Small intestine (tissue), 7 donors: ENCODE measurements at regions not wholly inside any gene's neighbourhood (a gene's known extent, or its start where the extent isn't known, plus 50 kb on each side); places are given as distances from the start of the nearest gene placed in this dataset.

ENCODE experiments used
- DNase-seq, 2 donors: peaks; one replicate each; pipeline versions ENCODE4 v3.0.0 to v3.0.0-alpha.2; 2013
- FAIRE-seq: peaks from 2 replicates; lab custom pipeline; 2012; peaks lifted over from hg19 to GRCh38; lab: Jason Lieb, UNC
- H3K27ac ChIP-seq, 3 donors: one replicate each; pipeline ENCODE4 v1.5.1; 2013; ENCODE audit warnings: low read length in 2 of 3, mild to moderate bottlenecking in 2 of 3, control low read depth in 1 of 3, inconsistent platforms in 1 of 3, low read depth in 1 of 3, moderate library complexity in 1 of 3
- H3K27me3 ChIP-seq, 3 donors: one replicate each; pipeline ENCODE4 v1.6.1; 2013; ENCODE audit warnings: low read length in 3 of 3, inconsistent platforms in 1 of 3; ENCODE audit not compliant: control insufficient read depth in 3 of 3, insufficient read depth in 3 of 3
- H3K36me3 ChIP-seq, 3 donors: one replicate each; pipeline ENCODE4 v1.6.1; 2013; ENCODE audit warnings: low read length in 3 of 3, inconsistent platforms in 1 of 3, low read depth in 1 of 3, mild to moderate bottlenecking in 1 of 3, moderate library complexity in 1 of 3; ENCODE audit not compliant: control insufficient read depth in 3 of 3, insufficient read depth in 2 of 3
- H3K4me1 ChIP-seq, 3 donors: one replicate each; pipeline ENCODE4 v1.6.1; 2013; ENCODE audit warnings: low read length in 2 of 3, inconsistent platforms in 1 of 3, low read depth in 1 of 3, mild to moderate bottlenecking in 1 of 3, moderate library complexity in 1 of 3; ENCODE audit not compliant: control insufficient read depth in 3 of 3, insufficient read depth in 2 of 3
- H3K4me3 ChIP-seq, 3 donors: one replicate each; pipeline ENCODE4 v1.5.1; 2013; ENCODE audit warnings: low read length in 3 of 3, control low read depth in 1 of 3, inconsistent platforms in 1 of 3, low read depth in 1 of 3, mild to moderate bottlenecking in 1 of 3, moderate library complexity in 1 of 3
- H3K9me3 ChIP-seq, 2 donors: one replicate each; pipeline ENCODE4 v1.6.1; 2013; ENCODE audit warnings: low read depth in 1 of 2, low read length in 1 of 2; ENCODE audit not compliant: control insufficient read depth in 2 of 2, insufficient read depth in 1 of 2
- WGBS, 3 donors: extraction: QIAGEN DNeasy Blood & Tissue Kit; methylation state at CpG; one replicate each; pipeline ENCODE4 v1.1.7; 2013; 5-methylcytosine and 5-hydroxymethylcytosine counted together
- donor health status: healthy with polysubstance abuse.
- donor health status: control.
- donor health status: control.
- donor health status: Bipolar disorder and iron deficiency.
- donor health status: healthy.

DNA sequence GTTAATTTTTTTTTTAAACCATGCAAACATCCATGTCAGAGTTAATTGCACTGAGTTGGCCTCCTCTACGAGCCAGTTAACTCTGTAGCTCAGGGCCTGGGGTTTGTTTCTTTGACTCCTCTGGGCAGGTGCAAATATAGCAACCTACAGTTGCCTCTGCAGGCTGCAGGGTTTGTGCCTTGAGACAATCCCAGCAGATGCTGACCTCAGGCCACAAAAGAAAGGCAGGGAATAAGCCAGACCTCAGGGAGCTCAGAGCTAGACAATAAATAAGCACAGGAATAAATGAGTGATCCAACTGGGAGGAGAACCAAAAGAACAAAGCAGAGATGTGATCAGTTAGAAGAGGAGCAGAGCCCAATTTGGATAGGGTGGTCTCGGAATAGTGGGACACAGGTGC lies 390.8 kb downstream of the SHANK2 start:
- no peak overlapping the region for H3K4me3 ChIP-seq
- no peak overlapping the region for H3K27ac ChIP-seq
- DNase-seq, result no peak
- H3K36me3 ChIP-seq, result peaks cover 0 to 7% (median 0%) of the 10 kb centered on the region in 3 donors
- H3K27me3 ChIP-seq, result no peaks in the 10 kb centered on the region
- no peaks in the 10 kb centered on the region for H3K4me1 ChIP-seq
- no peak for FAIRE-seq
- WGBS, 3 donors, result 69 to 74% (median 72%) methylated on average over 2 of the region's 2 CpGs
- H3K9me3 ChIP-seq, result no peaks in the 10 kb centered on the region

DNA sequence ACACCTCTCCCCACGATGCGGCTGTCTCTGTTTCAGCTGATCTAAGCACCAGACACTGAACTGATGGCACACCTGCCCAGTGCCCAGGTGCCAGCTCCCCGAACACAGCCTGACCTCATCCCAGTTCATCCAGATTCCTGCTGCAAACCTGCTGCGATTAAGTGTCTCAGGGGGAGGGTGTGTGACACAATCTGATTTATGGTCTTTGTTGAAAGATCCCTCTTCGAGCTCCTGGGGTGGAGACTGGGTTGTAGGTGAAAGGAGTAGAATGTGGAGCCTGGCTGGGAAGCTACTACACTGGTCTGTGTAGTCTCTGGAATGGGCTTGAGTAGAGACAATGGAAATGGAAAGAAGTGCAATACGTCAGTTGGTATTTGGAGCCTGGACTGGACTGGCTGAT lies 390.3 kb downstream of the SHANK2 start:
- FAIRE-seq, result no peak
- no peaks in the 10 kb centered on the region for H3K9me3 ChIP-seq
- no peak for DNase-seq
- 57 to 69% (median 60%) methylated on average over 6 of the region's 6 CpGs for WGBS, 3 donors
- no peaks in the 10 kb centered on the region for H3K27me3 ChIP-seq
- H3K27ac ChIP-seq, result no peak overlapping the region
- H3K4me1 ChIP-seq, result no peaks in the 10 kb centered on the region
- peaks cover 0 to 7% (median 0%) of the 10 kb centered on the region in 3 donors for H3K36me3 ChIP-seq
- H3K4me3 ChIP-seq, result no peak overlapping the region

DNA sequence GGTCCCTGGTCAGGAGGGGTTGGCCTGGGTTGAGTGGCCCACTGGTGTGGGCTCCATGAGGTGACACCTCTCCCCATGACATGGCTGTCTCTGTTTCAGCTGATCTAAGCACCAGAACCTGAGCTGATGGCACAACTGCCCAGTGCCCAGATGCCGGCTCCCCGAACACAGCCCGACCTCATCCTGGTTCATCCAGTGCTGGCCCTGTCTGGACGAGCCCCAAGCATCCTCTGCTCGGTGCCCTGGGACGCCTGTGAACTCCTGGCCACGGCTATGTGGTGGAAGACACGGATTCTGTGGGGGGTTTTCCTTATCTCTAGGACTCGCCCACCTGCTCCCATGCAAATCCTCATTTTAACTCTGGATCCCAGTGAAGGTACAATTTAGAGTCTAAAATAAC lies 389.2 kb downstream of the SHANK2 start:
- Histone ChIP-seq H3K36me3 (peaks cover 0 to 7% (median 0%) of the 10 kb centered on the region in 3 donors), H3K4me3 (no peak overlapping the region), H3K9me3 (no peaks in the 10 kb centered on the region), H3K27me3 (no peaks in the 10 kb centered on the region), H3K27ac (no peak overlapping the region), H3K4me1 (no peaks in the 10 kb centered on the region)
- FAIRE-seq (no peak), DNase-seq (no peak)
- 87 to 93% (median 89%) methylated on average over 9 of the region's 9 CpGs for WGBS, 3 donors

DNA sequence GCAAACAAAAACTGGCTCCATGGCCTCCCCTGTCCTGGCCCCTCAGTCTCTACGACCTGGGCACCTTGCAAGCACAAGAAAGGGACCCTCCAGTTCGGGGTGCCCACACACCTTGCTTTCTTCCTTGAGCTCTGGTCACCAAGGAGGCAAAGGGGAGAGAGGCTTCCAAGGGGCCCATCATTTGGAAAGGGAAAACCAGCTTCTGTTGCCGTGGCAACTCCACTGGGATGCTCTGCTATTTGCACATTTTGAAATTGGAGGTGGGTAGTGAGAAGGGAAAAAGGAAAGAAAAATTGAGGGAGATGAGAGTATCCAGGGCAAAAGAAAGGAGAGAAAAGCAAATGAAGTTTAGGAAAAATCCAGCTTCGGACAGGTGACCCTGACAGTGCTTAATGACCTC lies 388.4 kb downstream of the SHANK2 start:
- FAIRE-seq, result no peak
- H3K9me3 ChIP-seq, result no peaks in the 10 kb centered on the region
- no peaks in the 10 kb centered on the region for H3K4me1 ChIP-seq
- H3K4me3 ChIP-seq, result no peak overlapping the region
- 81 to 95% (median 82%) methylated on average over 4 of the region's 4 CpGs for WGBS, 3 donors
- no peak for DNase-seq
- no peak overlapping the region for H3K27ac ChIP-seq
- peaks cover 0 to 8% (median 0%) of the 10 kb centered on the region in 3 donors for H3K36me3 ChIP-seq
- no peaks in the 10 kb centered on the region for H3K27me3 ChIP-seq

DNA sequence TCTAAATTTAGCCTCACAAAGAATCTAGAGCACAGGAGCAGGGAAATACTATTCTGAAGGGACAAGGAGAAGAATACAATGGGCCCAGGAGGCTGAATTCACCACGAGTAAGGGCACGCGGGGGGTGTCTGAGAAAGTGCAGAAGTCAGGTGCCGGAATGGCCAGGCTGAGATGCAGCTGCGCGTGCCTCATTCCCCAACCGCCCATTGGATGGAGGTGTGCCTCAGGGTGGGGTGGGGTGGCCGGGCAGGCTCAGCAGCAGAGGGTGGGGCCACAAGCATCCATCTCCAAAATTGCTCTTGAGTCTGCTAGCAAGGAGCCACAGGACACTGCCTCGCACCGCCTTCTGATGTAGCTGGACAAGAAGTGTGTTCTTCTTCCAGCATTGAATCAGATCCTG lies 387.0 kb downstream of the SHANK2 start:
- DNase-seq (no peak), FAIRE-seq (no peak)
- Histone ChIP-seq H3K36me3 (peaks cover 0 to 16% (median 0%) of the 10 kb centered on the region in 3 donors), H3K9me3 (no peaks in the 10 kb centered on the region), H3K4me1 (no peaks in the 10 kb centered on the region), H3K27ac (no peak overlapping the region), H3K27me3 (no peaks in the 10 kb centered on the region), H3K4me3 (no peak overlapping the region)
- 89 to 94% (median 91%) methylated on average over 10 of the region's 10 CpGs for WGBS, 3 donors

DNA sequence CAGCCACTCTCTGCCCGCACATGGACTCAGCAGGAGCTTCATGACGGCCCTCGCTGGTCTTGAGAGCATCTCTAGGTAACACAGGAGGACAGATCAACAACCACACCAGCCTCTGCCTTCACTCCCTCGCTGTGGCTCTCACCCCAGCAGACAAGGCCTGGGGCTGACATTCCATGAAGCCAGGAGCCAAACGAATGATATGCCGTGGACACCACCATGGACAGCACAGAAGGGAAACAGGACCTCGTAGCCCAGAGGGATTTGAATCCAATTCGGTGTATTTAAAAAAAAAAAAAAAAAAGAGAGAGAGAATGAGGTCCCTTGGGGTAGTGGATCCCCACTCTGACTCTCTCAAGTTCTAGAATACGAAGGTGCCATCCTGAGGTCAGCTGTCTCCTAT lies 385.5 kb downstream of the SHANK2 start:
- Histone ChIP-seq H3K4me1 (no peaks in the 10 kb centered on the region), H3K4me3 (no peak overlapping the region), H3K27ac (no peak overlapping the region), H3K36me3 (peaks cover 0 to 20% (median 0%) of the 10 kb centered on the region in 3 donors), H3K9me3 (no peaks in the 10 kb centered on the region), H3K27me3 (no peaks in the 10 kb centered on the region)
- WGBS, 3 donors, result 77 to 91% (median 88%) methylated on average over 9 of the region's 9 CpGs
- FAIRE-seq (no peak), DNase-seq (no peak)

DNA sequence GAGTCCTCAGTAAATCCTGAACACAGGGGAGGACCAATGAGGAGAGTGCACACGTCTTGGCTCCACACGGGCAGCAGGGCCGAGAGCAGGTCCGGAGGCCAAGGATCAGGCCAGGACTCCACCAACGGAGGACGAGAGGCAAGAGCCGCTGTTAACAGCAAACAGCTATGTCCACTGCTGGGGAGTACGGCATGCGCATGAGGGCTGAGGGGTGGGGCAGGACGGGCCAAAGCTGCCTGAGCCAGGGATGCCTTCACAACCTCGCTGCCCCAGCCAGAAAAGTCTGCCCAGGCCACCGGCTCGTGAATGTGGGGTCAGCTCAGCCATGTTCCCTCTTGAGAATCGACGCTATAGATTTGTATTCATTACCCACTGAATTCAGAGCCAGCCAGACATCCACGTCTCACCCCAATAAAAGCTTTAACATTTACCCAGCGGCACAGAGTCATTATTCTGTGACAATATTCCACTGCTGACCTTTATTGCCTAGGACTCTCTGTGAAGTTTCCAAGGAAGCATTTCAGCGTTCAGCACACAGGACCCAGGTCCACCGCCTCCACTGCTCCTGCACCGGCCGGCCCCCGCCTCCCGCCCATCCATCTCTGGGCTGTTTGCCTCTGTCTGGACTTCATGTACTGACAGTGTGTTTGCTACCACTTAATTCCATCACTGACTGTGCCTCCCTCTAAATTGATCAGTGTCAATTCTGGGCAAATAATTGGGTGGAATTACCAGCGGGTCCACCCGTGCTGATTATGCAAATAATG lies 384.9 kb downstream of the SHANK2 start:
- DNase-seq (no peak), FAIRE-seq (no peak)
- 86 to 91% (median 89%) methylated on average over 25 of the region's 25 CpGs for WGBS, 3 donors
- H3K4me1 ChIP-seq, result no peaks in the 10 kb centered on the region
- H3K36me3 ChIP-seq, result peaks cover 0 to 21% (median 0%) of the 10 kb centered on the region in 3 donors
- H3K9me3 ChIP-seq, result no peaks in the 10 kb centered on the region
- no peaks in the 10 kb centered on the region for H3K27me3 ChIP-seq
- no peak overlapping the region for H3K4me3 ChIP-seq
- no peak overlapping the region for H3K27ac ChIP-seq

DNA sequence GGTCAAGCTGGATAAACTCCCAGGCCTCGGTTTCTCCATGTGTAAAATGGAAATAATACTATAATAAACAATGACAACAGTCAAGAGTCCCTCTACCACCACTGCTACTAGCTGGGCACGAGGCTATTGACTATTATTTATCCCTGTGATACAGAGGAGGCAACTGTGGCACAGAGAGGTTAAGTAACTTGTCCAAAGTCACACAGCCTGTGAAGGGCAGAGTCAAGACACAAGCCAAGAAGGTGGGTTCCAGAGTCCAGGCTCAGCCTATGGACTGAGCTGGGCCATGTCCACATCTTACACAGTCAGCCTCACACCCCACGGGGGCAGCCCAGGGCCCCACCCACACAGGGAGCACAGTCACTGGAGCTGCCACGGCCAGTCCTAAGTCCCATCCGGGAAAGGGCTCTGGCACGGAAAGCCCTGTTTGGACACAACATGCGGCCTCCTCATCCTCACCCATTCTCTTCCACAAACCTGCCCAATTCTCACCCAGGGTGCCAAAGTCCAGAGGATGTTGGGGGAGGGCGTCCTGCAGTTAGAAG lies 384.0 kb downstream of the SHANK2 start:
- no peaks in the 10 kb centered on the region for H3K9me3 ChIP-seq
- no peak for DNase-seq
- no peak for FAIRE-seq
- H3K4me3 ChIP-seq, result no peak overlapping the region
- peaks cover 0 to 30% (median 0%) of the 10 kb centered on the region in 3 donors for H3K36me3 ChIP-seq
- 86 to 93% (median 87%) methylated on average over 8 of the region's 8 CpGs for WGBS, 3 donors
- H3K4me1 ChIP-seq, result no peaks in the 10 kb centered on the region
- no peak overlapping the region for H3K27ac ChIP-seq
- H3K27me3 ChIP-seq, result no peaks in the 10 kb centered on the region
